ENCODE measurements at regions not wholly inside any gene's neighbourhood (a gene's known extent, or its start where the extent isn't known, plus 50 kb on each side); places are given as distances from the start of the nearest gene placed in this dataset.

DNA sequence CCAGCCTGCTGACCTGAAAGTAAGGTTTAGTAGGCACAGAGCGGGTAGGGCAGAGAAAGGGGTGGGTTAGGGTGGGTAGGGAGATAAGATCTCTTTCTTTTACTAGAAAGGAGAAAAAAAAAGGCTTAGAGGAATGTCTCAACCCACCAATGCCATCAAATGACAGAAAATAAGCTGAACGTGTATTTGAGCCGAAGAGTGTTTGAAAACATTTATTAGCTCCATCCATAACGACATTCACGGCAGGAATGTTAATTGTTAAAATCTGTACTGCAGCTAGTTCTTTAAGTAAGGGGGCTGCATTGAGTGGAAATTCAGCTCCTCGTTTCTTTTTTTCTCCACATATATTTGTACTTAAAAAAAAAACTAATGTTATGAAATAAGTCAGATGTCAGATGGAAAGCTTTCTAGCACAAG, 63.7 kb upstream of the ARID5B start:
- no peak overlapping the region for H3K4me3 ChIP-seq (replicated peaks; ENCODE audit: insufficient read depth, low read length)
- H3K27me3 ChIP-seq (ENCODE audit: insufficient read depth, poor library complexity, severe bottlenecking) = no peaks in the 10 kb centered on the region
- no peak for DNase-seq (ENCODE audit: low read depth in 1 of 2, low spot score in 1 of 2)
- H3K27ac ChIP-seq (replicated peaks) = no peak overlapping the region
- TF ChIP-seq SPI1 (IDR thresholded peaks at IDR 0.05; ENCODE audit: borderline replicate concordance, low read depth) (no peak), POLR2AphosphoS5 (IDR thresholded peaks at IDR 0.05; ENCODE audit: low read depth) (no peak), GABPA (IDR thresholded peaks at IDR 0.05; ENCODE audit: low read depth) (no peak)
- TF ChIP-seq, protein P1, sequence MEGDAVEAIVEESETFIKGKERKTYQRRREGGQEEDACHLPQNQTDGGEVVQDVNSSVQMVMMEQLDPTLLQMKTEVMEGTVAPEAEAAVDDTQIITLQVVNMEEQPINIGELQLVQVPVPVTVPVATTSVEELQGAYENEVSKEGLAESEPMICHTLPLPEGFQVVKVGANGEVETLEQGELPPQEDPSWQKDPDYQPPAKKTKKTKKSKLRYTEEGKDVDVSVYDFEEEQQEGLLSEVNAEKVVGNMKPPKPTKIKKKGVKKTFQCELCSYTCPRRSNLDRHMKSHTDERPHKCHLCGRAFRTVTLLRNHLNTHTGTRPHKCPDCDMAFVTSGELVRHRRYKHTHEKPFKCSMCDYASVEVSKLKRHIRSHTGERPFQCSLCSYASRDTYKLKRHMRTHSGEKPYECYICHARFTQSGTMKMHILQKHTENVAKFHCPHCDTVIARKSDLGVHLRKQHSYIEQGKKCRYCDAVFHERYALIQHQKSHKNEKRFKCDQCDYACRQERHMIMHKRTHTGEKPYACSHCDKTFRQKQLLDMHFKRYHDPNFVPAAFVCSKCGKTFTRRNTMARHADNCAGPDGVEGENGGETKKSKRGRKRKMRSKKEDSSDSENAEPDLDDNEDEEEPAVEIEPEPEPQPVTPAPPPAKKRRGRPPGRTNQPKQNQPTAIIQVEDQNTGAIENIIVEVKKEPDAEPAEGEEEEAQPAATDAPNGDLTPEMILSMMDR (IDR thresholded peaks at IDR 0.05; ENCODE audit: insufficient read depth, low read length) = no peak
- TF ChIP-seq, protein P2, sequence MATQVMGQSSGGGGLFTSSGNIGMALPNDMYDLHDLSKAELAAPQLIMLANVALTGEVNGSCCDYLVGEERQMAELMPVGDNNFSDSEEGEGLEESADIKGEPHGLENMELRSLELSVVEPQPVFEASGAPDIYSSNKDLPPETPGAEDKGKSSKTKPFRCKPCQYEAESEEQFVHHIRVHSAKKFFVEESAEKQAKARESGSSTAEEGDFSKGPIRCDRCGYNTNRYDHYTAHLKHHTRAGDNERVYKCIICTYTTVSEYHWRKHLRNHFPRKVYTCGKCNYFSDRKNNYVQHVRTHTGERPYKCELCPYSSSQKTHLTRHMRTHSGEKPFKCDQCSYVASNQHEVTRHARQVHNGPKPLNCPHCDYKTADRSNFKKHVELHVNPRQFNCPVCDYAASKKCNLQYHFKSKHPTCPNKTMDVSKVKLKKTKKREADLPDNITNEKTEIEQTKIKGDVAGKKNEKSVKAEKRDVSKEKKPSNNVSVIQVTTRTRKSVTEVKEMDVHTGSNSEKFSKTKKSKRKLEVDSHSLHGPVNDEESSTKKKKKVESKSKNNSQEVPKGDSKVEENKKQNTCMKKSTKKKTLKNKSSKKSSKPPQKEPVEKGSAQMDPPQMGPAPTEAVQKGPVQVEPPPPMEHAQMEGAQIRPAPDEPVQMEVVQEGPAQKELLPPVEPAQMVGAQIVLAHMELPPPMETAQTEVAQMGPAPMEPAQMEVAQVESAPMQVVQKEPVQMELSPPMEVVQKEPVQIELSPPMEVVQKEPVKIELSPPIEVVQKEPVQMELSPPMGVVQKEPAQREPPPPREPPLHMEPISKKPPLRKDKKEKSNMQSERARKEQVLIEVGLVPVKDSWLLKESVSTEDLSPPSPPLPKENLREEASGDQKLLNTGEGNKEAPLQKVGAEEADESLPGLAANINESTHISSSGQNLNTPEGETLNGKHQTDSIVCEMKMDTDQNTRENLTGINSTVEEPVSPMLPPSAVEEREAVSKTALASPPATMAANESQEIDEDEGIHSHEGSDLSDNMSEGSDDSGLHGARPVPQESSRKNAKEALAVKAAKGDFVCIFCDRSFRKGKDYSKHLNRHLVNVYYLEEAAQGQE (IDR thresholded peaks at IDR 0.05; ENCODE audit: insufficient replicate concordance, low read depth) = no peak

DNA sequence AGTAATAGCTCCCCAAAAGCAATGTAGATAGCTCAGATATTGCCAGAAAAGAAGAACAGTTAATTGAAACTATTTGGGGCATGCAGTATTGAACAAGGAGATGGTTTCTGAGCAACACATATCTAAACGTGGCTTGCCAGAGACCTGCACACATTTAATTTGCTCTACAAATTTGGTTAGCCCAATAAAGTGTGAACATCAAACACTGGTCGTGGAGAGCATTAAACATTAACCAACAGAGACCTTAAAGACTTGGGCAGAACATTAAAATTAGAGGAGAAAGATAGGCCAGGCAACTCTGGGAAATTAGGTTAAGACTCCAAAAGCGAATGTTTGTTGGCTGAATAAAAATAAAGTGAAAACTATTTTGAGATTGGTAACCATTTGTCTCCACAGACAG, 61.6 kb upstream of the ARID5B start:
- Histone ChIP-seq H3K27me3 (ENCODE audit: insufficient read depth, poor library complexity, severe bottlenecking) (no peaks in the 10 kb centered on the region), H3K4me3 (replicated peaks; ENCODE audit: insufficient read depth, low read length) (no peak overlapping the region), H3K27ac (replicated peaks) (no peak overlapping the region)
- no peak for DNase-seq (ENCODE audit: low read depth in 1 of 2, low spot score in 1 of 2)
- no peak for TF ChIP-seq SPI1 (IDR thresholded peaks at IDR 0.05; ENCODE audit: borderline replicate concordance, low read depth)
- no peak for TF ChIP-seq GABPA (IDR thresholded peaks at IDR 0.05; ENCODE audit: low read depth)
- TF ChIP-seq, protein P2 (IDR thresholded peaks at IDR 0.05; ENCODE audit: insufficient replicate concordance, low read depth) = no peak
- TF ChIP-seq, protein P1 (IDR thresholded peaks at IDR 0.05; ENCODE audit: insufficient read depth, low read length) = no peak
- TF ChIP-seq POLR2AphosphoS5 (IDR thresholded peaks at IDR 0.05; ENCODE audit: low read depth) = no peak

DNA sequence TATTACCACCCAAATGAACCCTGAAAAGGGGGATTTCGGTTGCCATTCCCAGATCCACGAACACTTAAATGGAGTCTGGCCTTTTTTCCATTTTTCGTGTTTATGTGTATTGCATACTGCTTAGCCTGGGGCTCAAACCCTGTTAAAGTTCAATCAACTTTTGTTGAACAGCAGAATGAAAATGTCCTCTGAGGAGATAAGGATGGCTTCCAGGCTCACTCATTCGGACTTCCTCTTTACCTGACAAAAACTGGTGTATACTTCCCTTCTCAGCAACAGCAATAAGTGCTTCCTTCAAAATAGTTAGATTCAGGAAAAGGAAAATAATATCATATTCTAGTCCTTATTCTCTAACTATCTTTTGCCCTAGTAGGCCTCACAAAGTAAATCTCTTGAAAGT, 61.1 kb upstream of the ARID5B start:
- Histone ChIP-seq H3K27ac (replicated peaks) (no peak overlapping the region), H3K27me3 (ENCODE audit: insufficient read depth, poor library complexity, severe bottlenecking) (no peaks in the 10 kb centered on the region), H3K4me3 (replicated peaks; ENCODE audit: insufficient read depth, low read length) (no peak overlapping the region)
- no peak for DNase-seq (ENCODE audit: low read depth in 1 of 2, low spot score in 1 of 2)
- peak; percentile 30; the same call in 1 of the 2 replicates for TF ChIP-seq SPI1 (IDR thresholded peaks at IDR 0.05; ENCODE audit: borderline replicate concordance, low read depth)
- TF ChIP-seq, protein P1 (IDR thresholded peaks at IDR 0.05; ENCODE audit: insufficient read depth, low read length) = no peak

DNA sequence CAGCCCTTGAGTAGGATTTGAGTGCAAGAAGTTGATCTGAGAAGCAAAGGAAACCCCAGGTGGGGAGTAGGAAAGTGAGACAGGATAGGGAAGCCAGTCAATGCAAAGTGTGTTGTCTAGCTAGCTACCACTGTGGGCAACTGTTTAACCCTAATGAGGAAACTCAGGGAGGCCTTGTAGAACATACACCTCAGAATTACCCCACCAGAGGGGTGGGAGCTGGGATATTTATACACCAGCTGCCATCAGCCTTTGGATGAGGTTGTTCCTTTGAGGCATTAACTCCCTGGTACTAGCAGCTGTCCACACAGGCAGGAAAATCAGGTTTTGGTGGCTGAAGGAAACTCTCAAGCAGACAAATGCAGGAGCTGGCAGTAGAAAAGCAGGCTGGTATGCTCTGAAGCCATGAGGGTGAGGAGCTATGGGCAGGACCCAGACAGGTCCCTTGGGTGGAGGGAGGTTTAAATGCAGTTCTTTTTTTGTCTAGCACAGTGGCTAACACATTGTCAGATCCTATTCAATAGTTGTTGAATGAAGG, 60.1 kb upstream of the ARID5B start:
- no peak for DNase-seq (ENCODE audit: low read depth in 1 of 2, low spot score in 1 of 2)
- Histone ChIP-seq H3K27me3 (ENCODE audit: insufficient read depth, poor library complexity, severe bottlenecking) (no peaks in the 10 kb centered on the region), H3K4me3 (replicated peaks; ENCODE audit: insufficient read depth, low read length) (no peak overlapping the region), H3K27ac (replicated peaks) (no peak overlapping the region)
- TF ChIP-seq, protein P1 (IDR thresholded peaks at IDR 0.05; ENCODE audit: insufficient read depth, low read length) = no peak
- TF ChIP-seq, protein P2 (IDR thresholded peaks at IDR 0.05; ENCODE audit: insufficient replicate concordance, low read depth) = no peak
- no peak for TF ChIP-seq GABPA (IDR thresholded peaks at IDR 0.05; ENCODE audit: low read depth)
- TF ChIP-seq SPI1 (IDR thresholded peaks at IDR 0.05; ENCODE audit: borderline replicate concordance, low read depth) = no peak
- TF ChIP-seq POLR2AphosphoS5 (IDR thresholded peaks at IDR 0.05; ENCODE audit: low read depth) = no peak
